Hepatocyte (in vitro differentiated cells): ENCODE measurements at regions not wholly inside any gene's neighbourhood (a gene's known extent, or its start where the extent isn't known, plus 50 kb on each side); places are given as distances from the start of the nearest gene placed in this dataset.

Source experiments
- DNase-seq: peaks from one replicate; pipeline ENCODE4 v3.0.0-alpha.2; 2016; ENCODE audit warnings: low spot score
- H2AFZ ChIP-seq: fragments of 200-600 bp; sonication (generic); 2 replicates; pipeline ENCODE4 v1.6.0; 2016; ENCODE audit warnings: antibody characterized with exemption, mild to moderate bottlenecking
- H3K27ac ChIP-seq: fragments of 200-600 bp; sonication (generic); 2 replicates; pipeline ENCODE4 v1.5.1; 2016; ENCODE audit warnings: mild to moderate bottlenecking
- H3K27me3 ChIP-seq: fragments of 200-600 bp; sonication (generic); 2 replicates; pipeline ENCODE4 v1.6.1; 2016
- H3K36me3 ChIP-seq: fragments of 200-600 bp; sonication (generic); replicated peaks from 2 replicates; pipeline ENCODE4 v1.5.1; 2016; ENCODE audit warnings: low read depth; ENCODE audit not compliant: insufficient read depth
- H3K4me1 ChIP-seq: fragments of 200-600 bp; sonication (generic); 2 replicates; pipeline ENCODE4 v1.5.1; 2016; ENCODE audit warnings: mild to moderate bottlenecking, moderate library complexity; ENCODE audit not compliant: insufficient read depth
- H3K4me2 ChIP-seq: fragments of 200-600 bp; sonication (generic); 2 replicates; pipeline ENCODE4 v1.6.0; 2016
- H3K4me3 ChIP-seq: fragments of 200-600 bp; sonication (generic); 2 replicates; pipeline ENCODE4 v1.5.1; 2016; ENCODE audit warnings: mild to moderate bottlenecking
- H3K79me2 ChIP-seq: fragments of 200-600 bp; sonication (generic); 2 replicates; pipeline ENCODE4 v1.6.0; 2017; ENCODE audit warnings: mild to moderate bottlenecking
- H3K9me2 ChIP-seq: fragments of 200-600 bp; sonication (generic); replicated peaks from 2 replicates; pipeline ENCODE4 v1.6.0; 2017; ENCODE audit warnings: mild to moderate bottlenecking; ENCODE audit not compliant: insufficient read depth
- H3K9me3 ChIP-seq: fragments of 200-600 bp; sonication (generic); 2 replicates; pipeline ENCODE4 v1.5.1; 2016; ENCODE audit warnings: low read depth, mild to moderate bottlenecking
- H4K20me1 ChIP-seq: fragments of 200-600 bp; sonication (generic); 2 replicates; pipeline ENCODE4 v1.6.0; 2016; ENCODE audit warnings: mild to moderate bottlenecking; ENCODE audit not compliant: insufficient read depth, poor library complexity, severe bottlenecking
- CTCF ChIP-seq: fragments of 200-600 bp; sonication (generic); IDR thresholded peaks from 2 replicates; pipeline ENCODE4 v1.5.1; 2016; ENCODE audit warnings: antibody characterized with exemption, mild to moderate bottlenecking; ENCODE audit not compliant: poor library complexity
- EZH2 ChIP-seq: fragments of 200-600 bp; sonication (generic); IDR thresholded peaks from 2 replicates; pipeline ENCODE4 v1.6.1; 2016; ENCODE audit warnings: antibody characterized with exemption, mild to moderate bottlenecking, borderline replicate concordance
- EZH2phosphoT487 ChIP-seq: fragments of 200-600 bp; sonication (generic); IDR thresholded peaks from one replicate; pipeline ENCODE4 v1.6.1; 2018; ENCODE audit warnings: antibody characterized with exemption, mild to moderate bottlenecking, low read depth, moderate library complexity; ENCODE audit not compliant: unreplicated experiment, severe bottlenecking
- WGBS: methylation state at CpG from one replicate; pipeline ENCODE4 v1.1.6; 2016; ENCODE audit warnings: low lambda C conversion rate; ENCODE audit errors: missing lambda C conversion rate; 5-methylcytosine and 5-hydroxymethylcytosine counted together

DNA sequence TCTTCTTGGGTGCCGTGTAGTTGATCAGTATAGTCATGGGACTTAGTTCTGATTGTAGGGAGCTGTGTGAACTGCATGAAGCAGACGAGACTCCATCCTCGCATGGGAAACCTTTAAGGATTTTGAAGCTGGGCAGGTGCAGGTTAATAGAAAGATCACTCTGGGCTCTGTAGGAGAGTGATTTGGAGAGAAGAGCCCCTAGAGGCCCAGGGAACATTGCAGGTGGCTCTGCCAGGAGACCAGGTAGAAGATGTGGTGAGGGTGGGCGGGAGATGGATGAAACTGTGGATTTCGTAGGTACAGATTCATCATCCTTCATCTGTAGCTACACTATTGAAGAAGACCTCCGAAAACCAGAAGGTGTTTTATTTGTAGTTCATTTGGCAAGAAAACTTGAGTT, 53.3 kb downstream of the UTRN start:
- H3K79me2 ChIP-seq = peaks cover 84% of the 10 kb centered on the region

DNA sequence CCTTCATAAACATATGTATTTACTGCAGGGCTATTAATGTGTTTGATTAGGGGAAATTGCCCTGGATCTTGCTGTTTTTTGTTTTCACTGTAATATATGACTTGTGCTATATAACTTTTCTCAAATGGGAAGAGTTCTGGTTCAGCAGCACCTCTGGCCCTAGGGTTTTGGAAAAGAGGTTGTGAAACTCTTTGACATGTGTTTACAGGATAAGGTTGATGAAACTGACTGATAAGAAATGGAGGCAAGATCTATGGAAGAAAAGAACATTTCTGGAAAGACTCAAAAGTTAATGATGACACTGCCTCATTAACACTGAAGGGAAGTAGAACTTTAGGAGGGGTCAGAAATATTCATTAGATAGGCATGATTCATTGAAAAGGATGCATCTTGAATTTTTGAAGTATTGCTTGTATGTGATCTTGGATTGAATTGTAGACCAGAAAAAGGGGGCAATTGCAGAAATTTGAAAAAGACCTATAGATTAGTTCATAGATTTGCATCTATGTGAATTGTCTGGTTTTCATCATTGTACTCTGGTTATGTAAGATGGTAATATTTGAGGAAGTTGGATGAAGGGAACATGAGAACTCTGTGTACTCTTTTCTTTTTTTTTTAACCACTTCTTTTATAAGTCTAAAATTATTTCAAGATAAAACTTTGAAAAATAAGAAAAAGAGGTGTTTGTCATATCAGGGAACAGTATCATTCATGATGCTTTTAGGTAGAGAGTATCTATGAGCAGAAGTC, 54.0 kb downstream of the UTRN start:
- H3K27me3 ChIP-seq = no peaks in the 10 kb centered on the region
- no peak for TF ChIP-seq CTCF
- TF ChIP-seq EZH2phosphoT487 = no peak
- no peak for TF ChIP-seq EZH2
- peaks cover 79% of the 10 kb centered on the region for H3K79me2 ChIP-seq
- no peak overlapping the region for H3K4me2 ChIP-seq
- no peaks in the 10 kb centered on the region for H3K9me3 ChIP-seq
- peaks cover 6% of the 10 kb centered on the region for H3K4me1 ChIP-seq
- H4K20me1 ChIP-seq = no peaks in the 10 kb centered on the region
- H3K9me2 ChIP-seq = no peaks in the 10 kb centered on the region
- no peak overlapping the region for H3K27ac ChIP-seq
- H3K36me3 ChIP-seq = no peaks in the 10 kb centered on the region
- H2AFZ ChIP-seq = no peak overlapping the region
- H3K4me3 ChIP-seq = no peak overlapping the region
- no peak for DNase-seq

More for the DNA sequence above, 53.3 kb downstream of the UTRN start:
- Histone ChIP-seq H3K27ac (no peak overlapping the region), H3K4me2 (no peak overlapping the region), H3K9me3 (no peaks in the 10 kb centered on the region), H3K9me2 (no peaks in the 10 kb centered on the region), H4K20me1 (no peaks in the 10 kb centered on the region), H3K4me3 (no peak overlapping the region), H3K4me1 (peaks cover 6% of the 10 kb centered on the region), H3K36me3 (no peaks in the 10 kb centered on the region), H3K27me3 (no peaks in the 10 kb centered on the region), H2AFZ (no peak overlapping the region)
- WGBS = 94% methylated on average over 6 of the region's 6 CpGs
- no peak for DNase-seq
- no peak for TF ChIP-seq EZH2
- no peak for TF ChIP-seq CTCF
- no peak for TF ChIP-seq EZH2phosphoT487

- Histone ChIP-seq H3K4me2 (peak overlapping the region; percentile 11), H3K27ac (no peak overlapping the region)
- WGBS = 98% methylated on average over 12 of the region's 12 CpGs
These were observed 54.8 kb downstream of the UTRN start for GRCh38 chr6:144339859-144340452.

More at GRCh38 chr6:144339859-144340452, 54.8 kb downstream of the UTRN start:
- no peak for TF ChIP-seq EZH2phosphoT487
- TF ChIP-seq EZH2 = no peak
- TF ChIP-seq CTCF = no peak
- Histone ChIP-seq H3K36me3 (no peaks in the 10 kb centered on the region), H3K79me2 (peaks cover 77% of the 10 kb centered on the region), H3K9me2 (no peaks in the 10 kb centered on the region), H3K9me3 (no peaks in the 10 kb centered on the region), H3K4me3 (no peak overlapping the region), H2AFZ (no peak overlapping the region), H3K27me3 (no peaks in the 10 kb centered on the region), H4K20me1 (no peaks in the 10 kb centered on the region), H3K4me1 (peaks cover 6% of the 10 kb centered on the region)
- no peak for DNase-seq
